ENCODE measurements at regions not wholly inside any gene's neighbourhood (a gene's known extent, or its start where the extent isn't known, plus 50 kb on each side); places are given as distances from the start of the nearest gene placed in this dataset.

DNA sequence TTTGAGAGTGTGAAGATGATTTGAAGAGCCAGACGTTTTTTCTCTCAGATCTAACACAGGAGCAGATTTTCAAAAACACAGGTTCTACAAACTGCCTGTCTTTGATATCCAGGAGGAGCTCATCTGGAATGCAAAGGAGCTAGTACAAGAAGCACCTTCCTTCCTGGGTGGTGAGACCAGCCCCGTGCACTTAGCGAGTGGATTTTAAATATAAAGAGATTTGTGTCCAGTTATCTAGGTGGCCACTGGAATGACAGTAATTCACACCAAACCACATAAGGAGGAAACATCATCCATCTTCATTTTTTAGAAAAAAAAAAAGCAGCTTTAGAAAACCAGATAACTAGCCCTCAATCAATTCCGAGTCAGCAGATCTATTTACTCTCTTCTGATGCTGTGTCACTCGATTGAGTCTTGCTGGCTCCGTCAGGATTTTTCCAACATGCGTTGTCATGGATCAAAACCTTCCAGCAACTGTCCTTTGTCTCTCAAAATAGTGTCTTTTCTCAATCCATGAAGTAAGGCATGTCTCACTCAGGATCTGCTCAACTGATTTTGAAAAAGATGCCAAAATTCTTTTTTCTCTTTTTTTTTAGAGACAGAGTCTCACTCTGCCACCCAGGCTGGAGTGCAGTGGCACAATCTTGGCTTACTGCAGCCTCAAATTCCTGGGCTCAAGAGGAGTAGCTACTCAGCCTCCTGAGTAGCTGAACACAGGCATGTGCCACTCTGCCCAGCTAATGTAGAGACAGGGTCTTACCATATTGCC lies 451.2 kb upstream of the PSMD7 start:
- no TSS peak for BruUV-seq (replicated peaks)
- POLR2A ChIA-PET = no interaction called here
- DNase-seq (ENCODE audit: low read depth, low spot score) (no peak), ATAC-seq (no peak)
- intact Hi-C loops (cut with micrococcal nuclease) = no loop called here
- Histone ChIP-seq H3K4me3 (replicated peaks in 1 of 2; ENCODE audit: low read depth in 1 of 2, low read length in 2 of 2) (no peak overlapping the region), H2AFZ (ENCODE audit: low read depth, low read length, poor library complexity, severe bottlenecking) (no peak overlapping the region), H3K4me2 (ENCODE audit: low read length) (no peak overlapping the region), H3K9me2 (ENCODE audit: insufficient read depth) (no peaks in the 10 kb centered on the region), H3K27ac (ENCODE audit: low read depth, low read length) (no peak overlapping the region), H3K27me3 (ENCODE audit: insufficient read depth, low read length) (peaks cover 6% of the 10 kb centered on the region; the same call in 1 of the 2 replicates), H3K9me3 (ENCODE audit: control insufficient read depth in 1 of 2, insufficient read depth in 1 of 2, low read depth in 1 of 2, low read length in 2 of 2) (no peaks in the 10 kb centered on the region), H3K4me1 (ENCODE audit: control insufficient read depth in 1 of 2, insufficient read depth in 2 of 2, low read length in 2 of 2) (no peaks in the 10 kb centered on the region), H4K20me1 (ENCODE audit: insufficient read depth) (no peaks in the 10 kb centered on the region), H3K79me2 (ENCODE audit: insufficient read depth, low read length) (no peaks in the 10 kb centered on the region), H3K9ac (ENCODE audit: low read length) (no peak overlapping the region), H3K36me3 (ENCODE audit: control insufficient read depth in 1 of 2, insufficient read depth in 2 of 2, low read length in 2 of 2) (no peaks in the 10 kb centered on the region)
- RAD21 ChIA-PET (ENCODE audit: low non-redundant PET in 1 of 2, low total read pairs in 2 of 2, uncharacterized antibody in 2 of 2, unreplicated experiment in 2 of 2) = no interaction called here
- CTCF ChIA-PET = no interaction called here
- TF ChIP-seq CBX3 (IDR thresholded peaks at IDR 0.05; ENCODE audit: low read depth) (no peak), RAD21 (IDR thresholded peaks at IDR 0.05; ENCODE audit: low read depth) (no peak), YY1 (IDR thresholded peaks at IDR 0.05; ENCODE audit: extremely low read depth, insufficient replicate concordance, low read depth, low read length) (no peak), POLR2AphosphoS5 (IDR thresholded peaks at IDR 0.05; ENCODE audit: low read depth, low read length) (no peak), JUND (IDR thresholded peaks at IDR 0.05) (no peak), EGR1 (IDR thresholded peaks at IDR 0.05; ENCODE audit: low read depth) (no peak), ZNF274 (IDR thresholded peaks at IDR 0.05; ENCODE audit: low read depth, low read length) (no peak), SRF (IDR thresholded peaks at IDR 0.05; ENCODE audit: low read depth) (no peak)

DNA sequence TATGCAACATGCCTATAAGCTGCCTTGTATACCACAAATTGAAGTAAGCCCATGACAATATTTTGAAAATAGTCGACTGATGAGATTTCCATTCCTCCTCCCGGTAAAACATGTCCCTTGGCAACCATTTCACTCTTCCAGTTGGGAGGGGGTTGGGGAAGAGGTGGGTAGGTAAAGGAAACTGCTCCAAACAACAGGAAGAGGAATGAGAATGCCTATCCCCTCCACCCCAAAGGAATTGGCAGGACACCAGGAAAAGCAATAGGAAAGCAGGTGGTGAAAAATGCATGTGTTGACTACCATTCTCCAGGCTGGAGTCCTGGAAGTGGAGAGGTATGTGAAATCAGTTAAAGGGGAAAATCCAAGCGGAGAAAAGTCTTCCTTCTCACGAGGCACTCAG lies 455.9 kb upstream of the PSMD7 start:
- Histone ChIP-seq H3K27ac (ENCODE audit: low read depth, low read length) (no peak overlapping the region), H3K4me3 (replicated peaks in 1 of 2; ENCODE audit: low read depth in 1 of 2, low read length in 2 of 2) (no peak overlapping the region), H2AFZ (ENCODE audit: low read depth, low read length, poor library complexity, severe bottlenecking) (no peak overlapping the region), H3K9ac (ENCODE audit: low read length) (no peak overlapping the region), H4K20me1 (ENCODE audit: insufficient read depth) (no peaks in the 10 kb centered on the region), H3K27me3 (ENCODE audit: insufficient read depth, low read length) (no peaks in the 10 kb centered on the region), H3K36me3 (ENCODE audit: control insufficient read depth in 1 of 2, insufficient read depth in 2 of 2, low read length in 2 of 2) (no peaks in the 10 kb centered on the region), H3K4me1 (ENCODE audit: control insufficient read depth in 1 of 2, insufficient read depth in 2 of 2, low read length in 2 of 2) (no peaks in the 10 kb centered on the region), H3K4me2 (ENCODE audit: low read length) (no peak overlapping the region), H3K79me2 (ENCODE audit: insufficient read depth, low read length) (no peaks in the 10 kb centered on the region), H3K9me2 (ENCODE audit: insufficient read depth) (no peaks in the 10 kb centered on the region), H3K9me3 (ENCODE audit: control insufficient read depth in 1 of 2, insufficient read depth in 1 of 2, low read depth in 1 of 2, low read length in 2 of 2) (no peaks in the 10 kb centered on the region)
- no TSS peak for BruUV-seq (replicated peaks)
- DNase-seq (ENCODE audit: low read depth, low spot score) (no peak), ATAC-seq (no peak)
- intact Hi-C loops (cut with micrococcal nuclease) = no loop called here
- POLR2A ChIA-PET = no interaction called here
- CTCF ChIA-PET = no interaction called here
- RAD21 ChIA-PET (ENCODE audit: low non-redundant PET in 1 of 2, low total read pairs in 2 of 2, uncharacterized antibody in 2 of 2, unreplicated experiment in 2 of 2) = no interaction called here
- TF ChIP-seq POLR2A (IDR thresholded peaks at IDR 0.05; ENCODE audit: borderline replicate concordance, extremely low read depth, insufficient read depth, insufficient read length) (no peak), YY1 (IDR thresholded peaks at IDR 0.05; ENCODE audit: extremely low read depth, insufficient replicate concordance, low read depth, low read length) (no peak), FOSL1 (IDR thresholded peaks at IDR 0.05; ENCODE audit: low read depth) (no peak), EGR1 (IDR thresholded peaks at IDR 0.05; ENCODE audit: low read depth) (no peak), EZH2phosphoT487 (IDR thresholded peaks at IDR 0.05; ENCODE audit: borderline replicate concordance) (no peak), POLR2AphosphoS5 (IDR thresholded peaks at IDR 0.05; ENCODE audit: low read depth, low read length) (no peak)
